Hematopoietic multipotent progenitor cell treated with erythropoietin and hydrocortisone succinate and interleukin-3 and kit ligand, for 15 days (in vitro differentiated cells): ENCODE measurements at regions not wholly inside any gene's neighbourhood (a gene's known extent, or its start where the extent isn't known, plus 50 kb on each side); places are given as distances from the start of the nearest gene placed in this dataset.
"Not testable (repeated sequence)": the region's sequence is repeated elsewhere in the genome, so short reads cannot be mapped to it uniquely, and the experiment has no call there.

Source experiments
- DNase-seq: peaks from one replicate; pipeline ENCODE4 v3.0.0-alpha.2; 2015; ENCODE audit warnings: low spot score

- DNase-seq: no peak
Observed at GRCh38 chr4:84379917-84380641, 119.0 kb downstream of the NKX6-1 start.

GRCh38 chr4:84378983-84379382 is 120.1 kb downstream of the NKX6-1 start:
- DNase-seq: no peak

- DNase-seq: no peak
Observed at GRCh38 chr4:84378356-84378755, 120.7 kb downstream of the NKX6-1 start.

GRCh38 chr4:84366907-84367306 is 132.2 kb downstream of the NKX6-1 start:
- no peak for DNase-seq

GRCh38 chr4:84366161-84366560 is 132.9 kb downstream of the NKX6-1 start:
- no peak for DNase-seq

- DNase-seq: no peak
Observed at GRCh38 chr4:84362896-84363655, 136.0 kb downstream of the NKX6-1 start.

GRCh38 chr4:84342161-84342560 is 156.9 kb downstream of the NKX6-1 start:
- DNase-seq: no peak

GRCh38 chr4:84341559-84341958 is 157.5 kb downstream of the NKX6-1 start:
- DNase-seq: no peak

- no peak for DNase-seq
Observed at GRCh38 chr4:84338367-84338766, 160.7 kb downstream of the NKX6-1 start.

GRCh38 chr4:84336964-84337705 is 162.0 kb downstream of the NKX6-1 start:
- DNase-seq: no peak

- no peak for DNase-seq
Observed at GRCh38 chr4:84327526-84327925, 171.6 kb downstream of the NKX6-1 start.

- no peak for DNase-seq
Observed at GRCh38 chr4:84325625-84326024, 173.5 kb downstream of the NKX6-1 start.

- DNase-seq: no peak
Observed at GRCh38 chr4:84324303-84325245, 174.5 kb downstream of the NKX6-1 start.

GRCh38 chr4:84319124-84319523 is 180.0 kb downstream of the NKX6-1 start:
- no peak for DNase-seq

- no peak for DNase-seq
Observed at GRCh38 chr4:84317513-84317912, 181.6 kb downstream of the NKX6-1 start.

GRCh38 chr4:84312426-84313012 is 186.6 kb downstream of the NKX6-1 start:
- DNase-seq: no peak

- DNase-seq: no peak
Observed at GRCh38 chr4:84309191-84309590, 189.9 kb downstream of the NKX6-1 start.

- DNase-seq: not testable (repeated sequence)
Observed at GRCh38 chr4:84298719-84299254, 200.3 kb downstream of the NKX6-1 start.

- DNase-seq: no peak
Observed at GRCh38 chr4:84298023-84298718, 200.9 kb downstream of the NKX6-1 start.

GRCh38 chr4:84291969-84292368 is 207.1 kb downstream of the NKX6-1 start:
- DNase-seq: no peak
